ENCODE measurements at regions not wholly inside any gene's neighbourhood (a gene's known extent, or its start where the extent isn't known, plus 50 kb on each side); places are given as distances from the start of the nearest gene placed in this dataset.
"Not testable (repeated sequence)": the region's sequence is repeated elsewhere in the genome, so short reads cannot be mapped to it uniquely, and the experiment has no call there.

DNA sequence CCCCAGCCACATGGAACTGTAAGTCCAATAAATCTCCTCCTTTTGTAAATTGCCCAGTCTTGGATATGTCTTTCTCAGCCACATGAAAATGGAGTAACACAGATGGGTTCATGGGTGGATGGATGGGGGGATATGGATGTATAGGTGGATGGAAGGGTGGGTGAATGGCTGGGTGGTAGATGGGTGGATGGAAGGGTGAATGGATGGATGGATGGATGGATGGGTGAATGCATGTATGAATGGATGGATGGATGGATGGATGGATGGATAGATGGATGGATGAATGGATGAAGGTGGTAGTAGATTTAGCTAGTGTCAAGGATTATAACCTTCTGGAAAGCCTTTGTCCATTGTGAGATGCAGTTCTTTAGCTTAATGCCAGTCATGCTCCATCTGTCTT lies 146.1 kb upstream of the ATP2B2 start:
- DNase-seq (ENCODE audit: low read depth): no peak
- H3K4me3 ChIP-seq (ENCODE audit: low read depth, low read length): no peak overlapping the region
- TF ChIP-seq, protein P1, sequence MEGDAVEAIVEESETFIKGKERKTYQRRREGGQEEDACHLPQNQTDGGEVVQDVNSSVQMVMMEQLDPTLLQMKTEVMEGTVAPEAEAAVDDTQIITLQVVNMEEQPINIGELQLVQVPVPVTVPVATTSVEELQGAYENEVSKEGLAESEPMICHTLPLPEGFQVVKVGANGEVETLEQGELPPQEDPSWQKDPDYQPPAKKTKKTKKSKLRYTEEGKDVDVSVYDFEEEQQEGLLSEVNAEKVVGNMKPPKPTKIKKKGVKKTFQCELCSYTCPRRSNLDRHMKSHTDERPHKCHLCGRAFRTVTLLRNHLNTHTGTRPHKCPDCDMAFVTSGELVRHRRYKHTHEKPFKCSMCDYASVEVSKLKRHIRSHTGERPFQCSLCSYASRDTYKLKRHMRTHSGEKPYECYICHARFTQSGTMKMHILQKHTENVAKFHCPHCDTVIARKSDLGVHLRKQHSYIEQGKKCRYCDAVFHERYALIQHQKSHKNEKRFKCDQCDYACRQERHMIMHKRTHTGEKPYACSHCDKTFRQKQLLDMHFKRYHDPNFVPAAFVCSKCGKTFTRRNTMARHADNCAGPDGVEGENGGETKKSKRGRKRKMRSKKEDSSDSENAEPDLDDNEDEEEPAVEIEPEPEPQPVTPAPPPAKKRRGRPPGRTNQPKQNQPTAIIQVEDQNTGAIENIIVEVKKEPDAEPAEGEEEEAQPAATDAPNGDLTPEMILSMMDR (IDR thresholded peaks at IDR 0.05; ENCODE audit: control insufficient read depth, extremely low read depth, insufficient read depth): no peak

DNA sequence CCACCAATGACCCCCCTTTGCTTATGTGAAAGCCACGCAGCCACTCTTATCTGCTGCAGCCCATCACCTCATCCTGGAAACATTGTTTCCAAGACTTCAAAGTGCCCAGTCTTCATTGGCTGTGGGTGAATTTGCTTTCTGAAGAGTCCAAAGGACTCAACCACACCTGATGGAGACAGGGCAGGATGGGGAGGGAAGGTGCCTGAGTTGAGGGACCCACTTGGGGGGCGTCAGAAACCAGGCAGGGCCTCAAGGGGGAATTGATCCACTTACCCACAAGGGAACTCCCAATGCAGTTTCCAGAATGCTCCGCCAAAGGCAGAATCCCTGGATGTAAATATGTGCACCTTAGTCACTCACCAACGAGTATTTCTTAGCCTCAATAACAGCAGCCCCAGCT lies 147.9 kb upstream of the ATP2B2 start:
- TF ChIP-seq, protein P1 (IDR thresholded peaks at IDR 0.05; ENCODE audit: control insufficient read depth, extremely low read depth, insufficient read depth): no peak
- DNase-seq (ENCODE audit: low read depth): no peak
- H3K4me3 ChIP-seq (ENCODE audit: low read depth, low read length): no peak overlapping the region

DNA sequence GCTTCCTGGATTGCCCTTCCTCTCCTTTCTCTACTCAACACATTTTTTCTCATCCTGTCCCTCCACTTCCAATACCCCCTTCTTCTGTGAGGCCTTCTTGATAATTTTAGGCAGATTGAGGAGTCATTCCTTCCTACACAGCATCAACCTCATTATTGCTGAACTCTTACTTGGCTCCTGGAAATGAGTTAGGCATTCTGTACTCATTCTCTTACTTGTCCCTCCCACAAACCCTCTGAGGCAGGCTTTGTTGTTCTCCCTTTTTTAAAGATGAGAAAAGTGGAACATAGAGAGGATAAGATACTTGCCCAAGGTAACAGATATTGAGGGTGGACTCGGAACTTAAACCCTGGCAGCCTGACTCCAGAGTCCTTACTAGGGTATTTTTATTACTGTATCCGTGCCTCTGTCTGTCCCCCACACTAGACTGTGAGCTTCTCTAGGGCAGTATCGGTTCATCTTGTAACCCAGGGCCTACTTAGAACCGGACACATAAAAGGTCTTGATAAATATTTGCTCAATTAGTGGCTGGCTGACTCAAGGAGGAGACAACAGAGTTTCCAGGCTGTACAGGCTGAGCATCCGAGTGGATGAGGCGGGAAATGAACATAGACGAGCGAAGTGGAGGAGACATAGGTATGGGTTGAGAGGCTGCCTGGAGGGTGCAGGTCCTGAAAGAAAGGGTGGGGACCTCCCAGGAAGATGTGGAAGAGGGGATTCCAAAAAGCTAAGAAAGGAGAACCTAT lies 148.7 kb upstream of the ATP2B2 start:
- H3K4me3 ChIP-seq (ENCODE audit: low read depth, low read length): no peak overlapping the region
- no peak for DNase-seq (ENCODE audit: low read depth)
- TF ChIP-seq, protein P1 (IDR thresholded peaks at IDR 0.05; ENCODE audit: control insufficient read depth, extremely low read depth, insufficient read depth): no peak

DNA sequence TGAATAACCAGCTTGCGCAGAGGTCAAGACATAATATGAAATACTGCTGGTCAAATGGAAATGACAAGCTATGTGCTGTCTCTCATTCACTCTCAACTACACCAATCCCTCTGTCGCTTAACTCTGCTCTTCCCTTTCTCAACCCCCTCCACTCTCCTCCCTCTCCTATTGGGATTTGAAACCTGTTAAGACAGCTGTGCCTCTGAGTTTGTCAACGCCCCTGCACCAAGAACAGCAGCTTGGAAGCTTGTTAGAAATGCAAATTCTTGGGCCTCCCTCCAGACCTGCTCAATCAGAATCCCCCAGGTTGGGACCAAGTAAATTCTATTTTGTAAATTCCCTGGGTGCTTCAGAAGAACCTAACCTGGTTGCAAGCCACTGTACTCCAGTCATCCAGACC lies 149.7 kb upstream of the ATP2B2 start:
- TF ChIP-seq, protein P1 (IDR thresholded peaks at IDR 0.05; ENCODE audit: control insufficient read depth, extremely low read depth, insufficient read depth): no peak
- no peak overlapping the region for H3K4me3 ChIP-seq (ENCODE audit: low read depth, low read length)
- peak; percentile 6 for DNase-seq (ENCODE audit: low read depth)

DNA sequence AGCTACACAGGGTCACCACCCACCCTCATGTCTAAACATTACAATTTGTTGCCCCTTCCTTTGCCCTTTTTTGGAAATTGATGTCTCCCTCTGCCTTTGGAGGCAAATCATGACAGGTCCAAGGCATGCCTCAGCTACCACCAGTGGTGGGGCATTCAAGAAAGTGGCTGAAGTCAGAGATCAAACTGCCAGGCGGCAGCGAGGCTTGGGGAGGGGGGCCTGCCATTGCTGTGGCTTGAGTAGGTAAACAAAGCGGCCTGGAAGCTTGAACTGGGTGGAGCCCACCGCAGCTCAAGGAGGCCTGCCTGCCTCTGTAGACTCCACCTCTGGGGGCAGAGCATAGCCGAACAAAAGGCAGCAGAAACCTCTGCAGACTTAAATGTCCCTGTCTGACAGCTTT lies 152.0 kb upstream of the ATP2B2 start:
- DNase-seq (ENCODE audit: low read depth): not testable (repeated sequence)

DNA sequence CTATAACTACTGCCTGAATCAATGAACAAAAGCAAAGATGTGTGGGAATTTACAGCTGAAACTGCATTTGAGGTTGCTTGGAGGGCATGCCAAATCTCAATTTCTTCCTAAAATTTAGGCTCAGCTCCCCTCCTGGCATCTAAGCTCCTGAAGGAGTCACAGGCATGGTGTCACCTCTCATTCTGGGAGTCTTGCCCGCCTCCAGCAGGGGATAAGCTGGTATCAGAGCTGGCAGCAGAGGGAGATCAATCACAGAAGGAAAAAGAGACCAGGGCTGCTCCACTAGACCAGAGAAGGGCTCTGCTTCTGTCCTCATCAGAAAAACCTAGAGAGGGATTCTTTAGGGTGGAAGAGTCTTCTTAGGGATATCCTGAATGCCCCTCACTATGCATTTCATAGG lies 150.4 kb upstream of the SLC6A11 start:
- no peak for DNase-seq (ENCODE audit: low read depth)

More for the DNA sequence above, 152.0 kb upstream of the ATP2B2 start:
- H3K4me3 ChIP-seq (ENCODE audit: low read depth, low read length): not testable (repeated sequence)

DNA sequence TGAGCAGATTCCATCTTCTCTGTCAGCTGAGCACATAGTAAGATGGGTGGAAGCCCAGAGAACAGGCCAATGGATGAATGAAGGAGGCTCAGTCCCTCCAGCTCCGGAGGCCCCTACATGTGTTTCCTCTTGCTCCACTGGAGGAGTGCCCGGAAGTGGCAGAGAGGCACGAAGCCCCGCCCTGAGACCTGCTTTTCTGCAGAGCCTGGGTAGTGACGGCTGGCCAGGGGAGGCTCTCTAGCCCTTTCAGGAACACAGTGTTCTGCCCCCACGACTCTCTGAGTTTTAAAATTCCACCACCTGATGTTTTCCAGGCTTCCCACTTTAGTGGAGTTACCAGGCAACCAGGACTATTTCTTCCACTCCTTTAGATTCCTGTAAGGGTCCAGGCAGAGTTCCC lies 149.4 kb upstream of the SLC6A11 start:
- no peak for DNase-seq (ENCODE audit: low read depth)
- H3K4me3 ChIP-seq (ENCODE audit: low read depth, low read length): no peak overlapping the region
- TF ChIP-seq, protein P1 (IDR thresholded peaks at IDR 0.05; ENCODE audit: control insufficient read depth, extremely low read depth, insufficient read depth): no peak

More for the DNA sequence above, 150.4 kb upstream of the SLC6A11 start:
- no peak overlapping the region for H3K4me3 ChIP-seq (ENCODE audit: low read depth, low read length)
- TF ChIP-seq, protein P1 (IDR thresholded peaks at IDR 0.05; ENCODE audit: control insufficient read depth, extremely low read depth, insufficient read depth): no peak

Data from LNCaP clone FGC (cell line).